MM.1S (cell line): ENCODE measurements at regions not wholly inside any gene's neighbourhood (a gene's known extent, or its start where the extent isn't known, plus 50 kb on each side); places are given as distances from the start of the nearest gene placed in this dataset.

Experiments used
- CTCF ChIP-seq: fragments of 300-600 bp; sonication (generic); IDR thresholded peaks from 2 replicates; pipeline ENCODE4 v1.5.1; 2016; ENCODE audit warnings: antibody characterized with exemption, low read length, mixed read lengths
- EZH2 ChIP-seq: fragments of 300-600 bp; sonication (generic); optimal IDR thresholded peaks from 2 replicates; pipeline ENCODE3; 2017; ENCODE audit warnings: low read depth, mild to moderate bottlenecking, antibody characterized with exemption, low read length, mixed read lengths
- EZH2phosphoT487 ChIP-seq: fragments of 300-600 bp; sonication (generic); IDR thresholded peaks from 2 replicates; pipeline ENCODE4 v1.6.1; 2018; ENCODE audit warnings: antibody characterized with exemption, low read length

GRCh38 chr15:94069844-94070243, 161.5 kb upstream of the MCTP2 start:
- TF ChIP-seq CTCF, result no peak
- TF ChIP-seq EZH2, result no peak
- no peak for TF ChIP-seq EZH2phosphoT487
